H9 (cell line): ENCODE measurements at regions not wholly inside any gene's neighbourhood (a gene's known extent, or its start where the extent isn't known, plus 50 kb on each side); places are given as distances from the start of the nearest gene placed in this dataset.

ENCODE experiments used
- DNase-seq: peaks from one replicate; pipeline ENCODE4 v3.0.0-alpha.2; 2017
- H2AFZ ChIP-seq: one replicate; pipeline ENCODE4 v1.6.1; 2013; ENCODE audit warnings: mild to moderate bottlenecking, low read length, control low read depth, moderate library complexity
- H2AK5ac ChIP-seq: 2 replicates; pipeline ENCODE4 v1.6.1; 2013; ENCODE audit warnings: low read length, control low read depth, mixed read lengths; ENCODE audit not compliant: insufficient read length
- H2BK120ac ChIP-seq: one replicate; pipeline ENCODE4 v1.6.1; 2013; ENCODE audit warnings: low read depth, mild to moderate bottlenecking, low read length, control low read depth, inconsistent platforms; ENCODE audit not compliant: poor library complexity, severe bottlenecking
- H2BK12ac ChIP-seq: 2 replicates; pipeline ENCODE4 v1.6.1; 2013; ENCODE audit warnings: low read length, control low read depth, mixed read lengths, low read depth; ENCODE audit not compliant: insufficient read length
- H2BK15ac ChIP-seq: 2 replicates; pipeline ENCODE4 v1.6.1; 2013; ENCODE audit warnings: low read depth, low read length, control low read depth
- H2BK20ac ChIP-seq: one replicate; pipeline ENCODE4 v1.6.1; 2013; ENCODE audit warnings: low read depth, mild to moderate bottlenecking, low read length, control low read depth, inconsistent platforms; ENCODE audit not compliant: poor library complexity, severe bottlenecking
- H2BK5ac ChIP-seq: 2 replicates; pipeline ENCODE4 v1.6.1; 2013; ENCODE audit warnings: low read length, control low read depth, mixed read lengths; ENCODE audit not compliant: insufficient read length
- H3K14ac ChIP-seq: 2 replicates; pipeline ENCODE4 v1.6.1; 2013; ENCODE audit warnings: low read length, control low read depth; ENCODE audit not compliant: insufficient read depth
- H3K18ac ChIP-seq: 2 replicates; pipeline ENCODE4 v1.6.1; 2013; ENCODE audit warnings: low read depth, mild to moderate bottlenecking, mixed read lengths, low read length, control low read depth; ENCODE audit not compliant: insufficient read length
- H3K23ac ChIP-seq: 2 replicates; pipeline ENCODE4 v1.6.1; 2013; ENCODE audit warnings: low read length, control low read depth, mixed read lengths, low read depth; ENCODE audit not compliant: insufficient read length
- H3K23me2 ChIP-seq: 2 replicates; pipeline ENCODE4 v1.6.1; 2013; ENCODE audit warnings: low read depth, mild to moderate bottlenecking, mixed read lengths, low read length, control low read depth; ENCODE audit not compliant: insufficient read length, poor library complexity, severe bottlenecking
- H3K27ac ChIP-seq: 2 replicates; pipeline ENCODE4 v1.5.1; 2013; ENCODE audit warnings: low read length, control low read depth, mixed read lengths, low read depth; ENCODE audit not compliant: insufficient read length
- H3K27me3 ChIP-seq: 2 replicates; pipeline ENCODE4 v1.6.1; 2013; ENCODE audit warnings: low read length, control low read depth, inconsistent platforms; ENCODE audit not compliant: insufficient read depth
- H3K4ac ChIP-seq: 2 replicates; pipeline ENCODE4 v1.6.1; 2013; ENCODE audit warnings: low read depth, mild to moderate bottlenecking, control low read depth, inconsistent platforms, low read length, moderate library complexity
- H3K4me1 ChIP-seq: 2 replicates; pipeline ENCODE4 v1.6.1; 2013; ENCODE audit warnings: low read length, control low read depth, inconsistent platforms; ENCODE audit not compliant: insufficient read depth
- H3K4me2 ChIP-seq: 2 replicates; pipeline ENCODE4 v1.6.1; 2013; ENCODE audit warnings: low read length, control low read depth, mixed read lengths; ENCODE audit not compliant: insufficient read length, insufficient read depth
- H3K56ac ChIP-seq: 2 replicates; pipeline ENCODE4 v1.6.1; 2013; ENCODE audit warnings: low read depth, mild to moderate bottlenecking, mixed read lengths, low read length, control low read depth; ENCODE audit not compliant: insufficient read length
- H3K79me1 ChIP-seq: 2 replicates; pipeline ENCODE4 v1.6.1; 2013; ENCODE audit warnings: low read depth, mild to moderate bottlenecking, moderate library complexity, low read length, control low read depth, inconsistent platforms; ENCODE audit not compliant: insufficient read depth, poor library complexity, severe bottlenecking
- H3K79me2 ChIP-seq: 2 replicates; pipeline ENCODE4 v1.6.1; 2013; ENCODE audit warnings: low read length, control low read depth, inconsistent platforms; ENCODE audit not compliant: insufficient read depth
- H3K9ac ChIP-seq: 2 replicates; pipeline ENCODE4 v1.6.1; 2013; ENCODE audit warnings: low read length, control low read depth, mixed read lengths; ENCODE audit not compliant: insufficient read length; ENCODE audit errors: extremely low read depth
- H3K9me3 ChIP-seq: one replicate; pipeline ENCODE4 v1.6.1; 2013; ENCODE audit warnings: low read depth, low read length, inconsistent platforms; ENCODE audit not compliant: control insufficient read depth
- H3T11ph ChIP-seq: one replicate; pipeline ENCODE4 v1.6.1; 2013; ENCODE audit warnings: mild to moderate bottlenecking, low read length, control low read depth, inconsistent platforms
- H4K20me1 ChIP-seq: one replicate; pipeline ENCODE4 v1.6.1; 2013; ENCODE audit not compliant: control insufficient read depth, insufficient read length, insufficient read depth
- H4K5ac ChIP-seq: 2 replicates; pipeline ENCODE4 v1.6.1; 2013; ENCODE audit warnings: low read depth, mild to moderate bottlenecking, mixed read lengths, low read length, control low read depth; ENCODE audit not compliant: insufficient read length
- H4K8ac ChIP-seq: replicated peaks from 2 replicates; pipeline ENCODE4 v1.6.1; 2013; ENCODE audit warnings: low read length, control low read depth, mixed read lengths, low read depth; ENCODE audit not compliant: insufficient read length
- H4K91ac ChIP-seq: 2 replicates; pipeline ENCODE4 v1.6.1; 2013; ENCODE audit warnings: low read depth, mild to moderate bottlenecking, moderate library complexity, mixed read lengths, low read length, control low read depth; ENCODE audit not compliant: insufficient read length
- H3K27ac Mint-ChIP-seq, 3 experiments: 2 replicates in 2 of 3; 3 replicates in 1 of 3; pipeline ENCODE4 v1.8.0; 2020 to 2021; ENCODE audit warnings: mixed read lengths in 3 of 3, mild to moderate bottlenecking in 1 of 3, moderate library complexity in 1 of 3
- H3K27me3 Mint-ChIP-seq: 2 replicates; pipeline ENCODE4 v1.8.0; 2021; ENCODE audit warnings: low read depth, mild to moderate bottlenecking, moderate library complexity, mixed read lengths
- H3K36me3 Mint-ChIP-seq, 3 experiments: 2 replicates in 2 of 3; 3 replicates in 1 of 3; pipeline ENCODE4 v1.8.0; 2020 to 2021; ENCODE audit warnings: low read depth in 3 of 3, mixed read lengths in 3 of 3; ENCODE audit not compliant: insufficient read depth in 1 of 3
- H3K4me1 Mint-ChIP-seq, 2 experiments: 2 replicates each; pipeline ENCODE4 v1.8.0; 2020; ENCODE audit warnings: mixed read lengths in 2 of 2
- H3K4me3 Mint-ChIP-seq, 2 experiments: 2 replicates in 1 of 2; 3 replicates in 1 of 2; pipeline ENCODE4 v1.8.0; 2020 to 2021; ENCODE audit warnings: mild to moderate bottlenecking in 2 of 2, mixed read lengths in 2 of 2, moderate library complexity in 1 of 2
- H3K9me3 Mint-ChIP-seq, 2 experiments: 2 replicates in 1 of 2; 3 replicates in 1 of 2; pipeline ENCODE4 v1.8.0; 2020; ENCODE audit warnings: mild to moderate bottlenecking in 2 of 2, mixed read lengths in 2 of 2, moderate library complexity in 1 of 2
- CTCF ChIP-seq: fragments of 200-600 bp; sonication (generic); conservative IDR thresholded peaks from 3 replicates; pipeline ENCODE4 v1.8.0; 2021; ENCODE audit warnings: antibody characterized with exemption, mild to moderate bottlenecking

GRCh38 chr4:130329036-130329435 lies 1233.1 kb downstream of the C4orf33 start:
- H3K23ac ChIP-seq = no peak overlapping the region
- no peaks in the 10 kb centered on the region for H4K20me1 ChIP-seq
- no peaks in the 10 kb centered on the region for H3K4me1 ChIP-seq
- no peaks in the 10 kb centered on the region for H3K23me2 ChIP-seq
- no peaks in the 10 kb centered on the region for H3K9me3 ChIP-seq
- Mint-ChIP-seq H3K27me3 (no peaks in the 10 kb centered on the region), H3K36me3 (no peaks in the 10 kb centered on the region), H3K4me3 (no peak overlapping the region), H3K9me3 (no peaks in the 10 kb centered on the region), H3K4me1 (peaks cover 8% of the 10 kb centered on the region in 2 experiments), H3K27ac (peak overlapping the region in 1 of 3 experiments; percentile 91; a peak in 2 of 7 replicates)
- no peaks in the 10 kb centered on the region for H3K27me3 ChIP-seq
- no peak overlapping the region for H3T11ph ChIP-seq
- H3K79me2 ChIP-seq = no peaks in the 10 kb centered on the region
- no peak overlapping the region for H2BK20ac ChIP-seq
- no peak overlapping the region for H2BK12ac ChIP-seq
- no peak overlapping the region for H3K14ac ChIP-seq
- H2BK120ac ChIP-seq = no peak overlapping the region
- no peak overlapping the region for H3K4me2 ChIP-seq
- H3K4ac ChIP-seq = no peak overlapping the region
- H3K79me1 ChIP-seq = no peaks in the 10 kb centered on the region
- TF ChIP-seq CTCF = no peak
- H3K18ac ChIP-seq = no peak overlapping the region
- no peak overlapping the region for H2BK15ac ChIP-seq
- no peak overlapping the region for H3K27ac ChIP-seq
- no peak for DNase-seq
- no peak overlapping the region for H3K9ac ChIP-seq
- no peak overlapping the region for H3K56ac ChIP-seq
- H4K5ac ChIP-seq = no peak overlapping the region
- no peak overlapping the region for H4K91ac ChIP-seq
- no peak overlapping the region for H2BK5ac ChIP-seq
- H2AK5ac ChIP-seq = no peak overlapping the region
- H4K8ac ChIP-seq = no peak overlapping the region
- H2AFZ ChIP-seq = no peak overlapping the region
